Panc1 (cell line): ENCODE measurements at regions not wholly inside any gene's neighbourhood (a gene's known extent, or its start where the extent isn't known, plus 50 kb on each side); places are given as distances from the start of the nearest gene placed in this dataset.

Experiments used
- ATAC-seq: fragments of 200-7000 bp; cut with Tn5 transposase; 2 replicates; pipeline ENCODE4 v1.9.1; 2020; ENCODE audit warnings: mild to moderate bottlenecking, moderate library complexity
- BruUV-seq: library from RNA; stranded (reverse); fragments of 400-500 nt; replicated peaks from 2 replicates; lab custom pipeline; 2021; lab: Mats Ljungman, UMichigan
- CTCF ChIA-PET: fragments of 300-600 bp; sonication (Branson Sonifier 250); formaldehyde crosslinking; loops from one replicate; lab custom pipeline; 2022; ENCODE audit warnings: antibody characterized with exemption; lab: Charles Lee
- POLR2A ChIA-PET: fragments of 300-600 bp; sonication (Branson Sonifier 250); formaldehyde crosslinking; loops from one replicate; lab custom pipeline; 2022; ENCODE audit warnings: antibody characterized with exemption; lab: Charles Lee
- DNase-seq: peaks from one replicate; pipeline ENCODE4 v3.0.0-alpha.2; 2010; ENCODE audit warnings: low read depth, low spot score
- H3K27ac ChIP-seq: 2 replicates; pipeline ENCODE4 v1.5.1; 2011; ENCODE audit warnings: mild to moderate bottlenecking, low read length, inconsistent platforms
- H3K27me3 ChIP-seq: fragments of 200-500 bp; sonication (Bioruptor generic); 2 replicates; pipeline ENCODE4 v1.6.0; 2014; ENCODE audit warnings: low read length, inconsistent platforms; ENCODE audit not compliant: control insufficient read depth, insufficient read depth
- H3K36me3 ChIP-seq: fragments of 200-500 bp; sonication (Bioruptor generic); 2 replicates; pipeline ENCODE4 v1.5.1; 2014; ENCODE audit warnings: inconsistent platforms, mild to moderate bottlenecking, low read length, moderate library complexity; ENCODE audit not compliant: control insufficient read depth, insufficient read depth
- H3K4me1 ChIP-seq: 2 replicates; pipeline ENCODE4 v1.5.1; 2011; ENCODE audit warnings: inconsistent platforms, mild to moderate bottlenecking, low read length, moderate library complexity; ENCODE audit not compliant: control insufficient read depth, insufficient read depth
- H3K4me3 ChIP-seq, 2 experiments: 2 replicates each; pipeline ENCODE4 v1.5.1; 2011 to 2012; ENCODE audit warnings: low read depth in 2 of 2, low read length in 2 of 2, mild to moderate bottlenecking in 2 of 2, inconsistent platforms in 1 of 2, moderate library complexity in 1 of 2
- H3K9me3 ChIP-seq: fragments of 200-500 bp; sonication (Bioruptor generic); 2 replicates; pipeline ENCODE4 v1.5.1; 2014; ENCODE audit warnings: low read depth, mild to moderate bottlenecking, inconsistent platforms, low read length, moderate library complexity; ENCODE audit not compliant: control insufficient read depth, insufficient read depth
- CTCF ChIP-seq: fragments of 450-650 bp; IDR thresholded peaks from 2 replicates; pipeline ENCODE4 v1.5.1; 2017; ENCODE audit warnings: mild to moderate bottlenecking
- POLR2AphosphoS5 ChIP-seq: IDR thresholded peaks from 2 replicates; pipeline ENCODE4 v1.6.1; 2012; ENCODE audit warnings: mild to moderate bottlenecking, low read depth, low read length, moderate library complexity
- REST ChIP-seq, 2 experiments: IDR thresholded peaks; 2 replicates each; pipeline ENCODE4 v1.6.1; 2011 to 2012; ENCODE audit warnings: low read depth in 2 of 2, control low read depth in 1 of 2, low read length in 1 of 2, mild to moderate bottlenecking in 1 of 2, moderate library complexity in 1 of 2; ENCODE audit not compliant: insufficient read depth in 1 of 2
- SIN3A ChIP-seq: IDR thresholded peaks from 2 replicates; pipeline ENCODE4 v1.6.1; 2012; ENCODE audit warnings: low read depth, mild to moderate bottlenecking, low read length, moderate library complexity, borderline replicate concordance; ENCODE audit not compliant: insufficient read depth
- TCF7L2 ChIP-seq: IDR thresholded peaks from 2 replicates; pipeline ENCODE4 v1.6.1; 2011; ENCODE audit warnings: mild to moderate bottlenecking, low read depth, low read length, inconsistent platforms
- in situ Hi-C: cut with HindIII; loops from 2 replicates; pipeline ENCODE4 v1.10.0; 2016; ENCODE audit warnings: low sequenced_read_pairs, low pct_unique_long_range_greater_than_20kb
- intact Hi-C: fragments of 100-400 bp; cut with micrococcal nuclease; formaldehyde crosslinking; loops from one replicate; pipeline ENCODE4 v1.10.0; 2022; ENCODE audit not compliant: unreplicated experiment

DNA sequence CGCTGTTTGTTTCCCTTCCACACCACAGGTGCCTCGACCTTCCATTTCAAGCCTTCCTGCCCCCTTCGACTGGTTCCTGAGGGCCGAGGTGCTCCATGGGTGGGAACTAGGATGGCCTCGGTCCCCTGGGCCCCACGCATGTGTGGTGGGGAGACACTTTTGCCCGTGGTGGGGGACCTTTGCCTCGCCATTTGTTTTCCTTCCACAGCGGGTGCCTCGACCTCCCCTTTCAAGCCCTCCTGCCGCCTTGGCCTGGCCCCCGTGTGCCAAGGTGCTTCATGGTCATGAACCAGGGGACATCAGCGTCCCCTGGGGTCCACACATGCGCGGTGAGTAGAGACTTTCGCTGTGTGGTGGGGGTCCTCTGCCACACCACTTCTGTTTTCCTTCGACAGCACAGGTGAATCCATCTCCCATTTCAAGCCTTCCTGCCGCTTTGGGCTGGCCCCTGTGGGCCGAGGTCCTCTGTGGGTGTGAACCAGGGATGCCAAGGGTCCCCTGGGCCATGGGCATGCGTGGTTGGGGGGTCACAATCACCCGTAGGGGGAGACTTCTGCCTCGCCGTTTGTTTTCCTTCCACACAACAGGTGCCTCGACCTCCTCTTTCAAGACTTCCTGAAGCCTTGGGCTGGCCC lies 364.4 kb downstream of the ALG10 start:
- peaks cover 5% of the 10 kb centered on the region; the same call in 1 of the 2 replicates for H3K27me3 ChIP-seq
- no peak overlapping the region for H3K4me3 ChIP-seq
- no peak for TF ChIP-seq CTCF
- ChIA-PET CTCF (no interaction called here), POLR2A (no interaction called here)
- no TSS peak for BruUV-seq
- H3K4me1 ChIP-seq: no peaks in the 10 kb centered on the region
- DNase-seq (no peak), ATAC-seq (no peak)
- in situ Hi-C loops (no loop called here), intact Hi-C loops (no loop called here)
- no peaks in the 10 kb centered on the region for H3K9me3 ChIP-seq
- H3K27ac ChIP-seq: no peak overlapping the region
- H3K36me3 ChIP-seq: no peaks in the 10 kb centered on the region

DNA sequence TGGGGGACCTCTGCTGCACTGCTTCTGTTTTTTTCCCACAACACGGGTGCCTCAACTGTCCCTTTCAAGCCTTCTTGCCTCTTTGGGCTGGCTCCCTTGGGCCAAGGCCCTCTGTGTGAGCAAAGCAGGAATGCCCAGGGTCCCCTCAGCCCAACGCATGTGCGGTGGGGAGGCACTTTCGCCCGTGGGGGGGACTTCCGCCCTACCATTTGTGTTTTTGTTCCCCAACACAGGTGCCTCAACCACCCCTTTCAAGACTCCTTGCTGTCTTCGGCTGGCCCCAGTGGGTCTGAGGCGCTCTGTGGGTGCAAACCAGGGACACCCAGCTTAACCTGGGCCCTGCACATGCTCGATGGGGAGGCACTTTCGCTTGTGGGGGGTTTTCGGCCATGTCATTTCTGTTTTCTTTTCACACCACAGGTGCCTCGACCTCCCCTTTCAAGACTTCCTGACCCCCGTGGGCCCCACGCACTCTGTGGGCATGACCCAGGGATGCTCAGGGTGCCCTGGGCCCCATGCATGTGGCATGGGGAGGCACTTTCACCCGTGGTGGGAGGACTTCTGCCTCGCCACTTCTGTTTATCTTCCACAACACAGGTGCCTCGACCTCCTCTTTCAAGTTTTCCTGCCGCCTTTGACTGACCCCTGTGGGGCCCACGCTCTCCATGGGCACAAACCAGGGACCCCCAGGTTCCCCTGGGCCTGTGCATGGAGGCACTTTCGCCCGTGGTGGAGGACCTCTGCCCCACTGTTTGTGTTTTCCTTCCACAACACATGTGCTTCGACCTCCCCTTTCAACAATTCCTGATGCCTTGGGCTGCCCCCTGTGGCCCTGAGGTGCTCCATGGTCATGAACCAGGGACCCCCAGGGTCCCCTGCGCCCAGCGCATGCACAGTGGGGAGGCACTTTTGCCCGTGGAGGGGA lies 365.7 kb downstream of the ALG10 start:
- no peak for ATAC-seq
- DNase-seq: no peak
- no peaks in the 10 kb centered on the region for H3K9me3 ChIP-seq
- BruUV-seq: no TSS peak
- TF ChIP-seq CTCF (no peak), REST (IDR thresholded peaks at IDR 0.05; ENCODE audit: insufficient read depth in 1 of 2, low read depth in 2 of 2, low read length in 1 of 2) (no peak), SIN3A (no peak), TCF7L2 (no peak), POLR2AphosphoS5 (no peak)
- no peak overlapping the region for H3K27ac ChIP-seq
- H3K27me3 ChIP-seq: peaks cover 2% of the 10 kb centered on the region; the same call in 1 of the 2 replicates
- CTCF ChIA-PET: no interaction called here
- no peaks in the 10 kb centered on the region for H3K36me3 ChIP-seq
- H3K4me1 ChIP-seq: no peaks in the 10 kb centered on the region
- intact Hi-C loops (no loop called here), in situ Hi-C loops (no loop called here)
- POLR2A ChIA-PET: no interaction called here
- no peak overlapping the region for H3K4me3 ChIP-seq
